ENCODE measurements at regions not wholly inside any gene's neighbourhood (a gene's known extent, or its start where the extent isn't known, plus 50 kb on each side); places are given as distances from the start of the nearest gene placed in this dataset.
"Not testable (repeated sequence)": the region's sequence is repeated elsewhere in the genome, so short reads cannot be mapped to it uniquely, and the experiment has no call there.

DNA sequence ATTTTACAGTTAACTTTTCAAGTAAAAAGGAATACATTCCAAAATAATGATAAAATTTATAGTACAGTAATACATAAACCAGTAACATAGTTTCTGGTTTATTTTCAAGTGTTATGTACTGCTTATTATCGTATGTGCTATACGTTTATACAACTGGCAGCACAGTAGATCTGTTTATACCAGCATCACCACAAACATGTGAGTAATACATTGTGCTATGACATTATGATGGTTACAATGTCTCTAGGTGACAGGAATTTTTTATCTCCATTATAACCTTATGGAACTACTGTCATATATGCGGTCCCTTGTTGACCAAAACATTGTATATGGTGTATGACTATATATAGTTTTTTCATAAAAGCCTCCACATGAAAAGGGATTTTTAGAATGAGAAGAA is 256.9 kb downstream of the ANKRD50 start:
- Mint-ChIP-seq H3K27ac (no peak overlapping the region), H3K36me3 (no peaks in the 10 kb centered on the region), H3K27me3 (no peaks in the 10 kb centered on the region), H3K4me1 (no peaks in the 10 kb centered on the region), H3K4me3 (no peak overlapping the region), H3K9me3 (peaks cover 0 to 5% (median 3%) of the 10 kb centered on the region in 3 donors)

DNA sequence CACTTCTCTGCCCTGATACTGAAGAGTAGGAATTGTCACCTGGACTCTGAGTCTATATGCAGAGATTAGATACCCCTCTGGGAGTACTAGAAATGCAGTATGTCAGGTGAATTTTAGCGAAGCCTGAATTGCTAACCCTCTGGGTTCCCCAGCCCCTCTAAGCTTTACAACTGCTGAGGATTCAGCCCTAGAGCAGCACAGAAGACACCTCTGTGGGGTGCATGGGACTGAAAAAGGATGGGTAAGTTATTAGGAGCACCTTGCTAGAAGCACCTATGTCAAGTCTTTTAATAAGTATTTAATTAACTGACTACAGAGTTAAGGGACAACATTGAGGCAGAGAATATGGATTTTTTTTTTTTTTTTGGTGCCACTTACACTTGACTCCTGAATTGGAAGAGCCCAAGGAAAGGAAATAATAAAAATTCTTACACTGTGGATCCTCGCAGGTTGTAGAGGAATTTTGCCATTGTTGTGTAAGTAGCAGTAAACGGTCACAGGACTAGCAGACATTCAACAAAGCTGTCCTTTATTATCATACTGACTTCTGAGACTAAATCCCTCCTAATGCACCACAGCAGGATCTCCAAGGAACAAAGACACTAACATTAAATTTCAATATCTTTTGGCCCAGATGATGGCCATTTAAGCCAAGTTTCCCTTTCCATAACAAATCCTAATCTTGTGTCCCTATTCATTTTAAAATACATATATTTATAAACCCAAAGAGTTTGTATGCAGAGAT is 253.2 kb downstream of the ANKRD50 start:
- Mint-ChIP-seq H3K4me3 (no peak overlapping the region), H3K4me1 (no peaks in the 10 kb centered on the region), H3K27ac (no peak overlapping the region), H3K36me3 (no peaks in the 10 kb centered on the region), H3K27me3 (no peaks in the 10 kb centered on the region), H3K9me3 (peaks cover 5 to 14% (median 6%) of the 10 kb centered on the region in 3 donors)

DNA sequence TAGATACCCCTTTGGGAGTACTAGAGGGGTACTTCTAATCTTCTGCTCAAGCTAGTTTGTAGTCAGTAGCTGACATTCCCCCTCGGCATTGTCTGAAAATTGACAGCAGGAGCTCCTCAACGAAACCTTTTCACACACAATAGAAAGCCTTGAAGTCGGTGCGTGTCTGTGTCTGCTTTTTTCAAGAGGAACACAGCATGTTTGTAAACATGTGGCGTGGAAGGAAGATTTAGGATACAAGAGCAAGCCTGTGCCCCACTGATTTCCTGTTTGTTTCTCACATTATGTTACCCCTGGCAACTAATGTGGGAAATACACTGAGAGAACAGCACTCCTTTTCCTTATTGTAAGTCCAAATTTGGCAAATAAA is 252.6 kb downstream of the ANKRD50 start:
- Mint-ChIP-seq H3K9me3 (peaks cover 5 to 17% (median 7%) of the 10 kb centered on the region in 3 donors), H3K4me1 (no peaks in the 10 kb centered on the region), H3K36me3 (no peaks in the 10 kb centered on the region), H3K4me3 (no peak overlapping the region), H3K27me3 (no peaks in the 10 kb centered on the region), H3K27ac (no peak overlapping the region)

DNA sequence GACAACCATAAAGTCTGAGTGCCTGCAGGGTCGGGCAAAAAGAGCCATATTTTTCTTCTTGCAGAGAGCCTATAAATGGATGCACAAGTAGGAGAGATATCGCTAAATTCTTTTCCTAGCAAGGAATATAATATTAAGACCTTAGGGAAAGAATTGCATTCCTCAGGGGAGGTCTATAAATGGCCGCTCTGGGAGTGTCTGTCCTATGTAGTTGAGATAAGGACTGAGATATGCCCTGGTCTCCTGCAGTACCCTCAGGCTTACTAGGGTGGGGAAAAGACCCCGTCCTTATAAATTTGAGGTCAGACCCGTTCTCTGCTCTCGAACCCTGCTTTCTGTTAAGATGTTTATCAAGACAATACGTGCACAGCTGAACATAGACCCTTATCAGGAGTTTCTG is 250.9 kb downstream of the ANKRD50 start:
- H3K4me1 Mint-ChIP-seq, H3K36me3 Mint-ChIP-seq, H3K4me3 Mint-ChIP-seq, H3K27me3 Mint-ChIP-seq: not testable (repeated sequence)
- H3K27ac Mint-ChIP-seq = peak overlapping the region in 1 of 3 donors; percentile 74
- H3K9me3 Mint-ChIP-seq = peaks cover 5 to 12% (median 7%) of the 10 kb centered on the region in 3 donors

DNA sequence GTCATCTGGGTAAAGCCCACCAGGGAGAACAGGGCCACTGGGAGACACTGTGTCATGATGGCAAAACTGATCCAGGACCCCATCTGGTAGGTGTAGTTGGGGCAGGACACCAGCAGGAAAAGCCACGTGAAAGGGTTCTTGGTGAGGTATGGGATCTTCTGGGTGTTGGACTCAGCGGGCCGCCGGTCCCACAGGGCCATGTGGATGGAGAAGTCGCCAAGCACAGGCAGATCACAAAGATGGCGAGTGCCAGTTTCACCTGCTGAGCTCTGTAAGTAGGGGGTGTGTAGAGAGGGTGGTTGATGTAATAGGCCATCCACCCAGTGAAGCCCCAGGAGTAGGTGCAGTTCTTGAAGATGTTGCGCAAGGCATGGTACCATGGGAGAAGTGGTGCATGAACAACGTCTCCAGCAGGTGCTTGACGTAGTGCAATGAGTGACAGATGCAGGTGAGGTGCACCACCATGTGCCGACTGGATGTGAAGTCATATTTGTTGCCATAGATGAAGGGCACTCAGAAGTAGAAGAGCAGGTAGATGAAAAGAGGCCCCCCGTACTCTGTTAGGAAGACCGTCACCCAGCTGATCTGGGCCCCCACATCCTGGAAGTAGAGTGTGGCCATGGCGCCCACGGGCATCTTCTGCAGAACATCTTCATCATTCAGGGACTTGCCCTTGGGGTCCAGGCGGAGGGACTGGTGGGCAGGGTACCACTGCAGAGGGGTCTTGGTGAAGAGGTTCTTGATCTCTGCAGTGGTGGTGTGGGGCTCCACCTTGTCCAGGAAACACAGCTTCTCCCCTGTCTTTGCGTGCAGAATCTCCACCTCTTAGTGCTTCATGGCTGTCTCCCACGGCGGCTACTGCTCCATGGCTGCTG is 249.3 kb downstream of the ANKRD50 start:
- H3K9me3 Mint-ChIP-seq = peaks cover 5 to 12% (median 7%) of the 10 kb centered on the region in 3 donors
- no peak overlapping the region for H3K27ac Mint-ChIP-seq
- H3K27me3 Mint-ChIP-seq = no peaks in the 10 kb centered on the region
- no peak overlapping the region for H3K4me3 Mint-ChIP-seq
- no peaks in the 10 kb centered on the region for H3K36me3 Mint-ChIP-seq
- no peaks in the 10 kb centered on the region for H3K4me1 Mint-ChIP-seq

DNA sequence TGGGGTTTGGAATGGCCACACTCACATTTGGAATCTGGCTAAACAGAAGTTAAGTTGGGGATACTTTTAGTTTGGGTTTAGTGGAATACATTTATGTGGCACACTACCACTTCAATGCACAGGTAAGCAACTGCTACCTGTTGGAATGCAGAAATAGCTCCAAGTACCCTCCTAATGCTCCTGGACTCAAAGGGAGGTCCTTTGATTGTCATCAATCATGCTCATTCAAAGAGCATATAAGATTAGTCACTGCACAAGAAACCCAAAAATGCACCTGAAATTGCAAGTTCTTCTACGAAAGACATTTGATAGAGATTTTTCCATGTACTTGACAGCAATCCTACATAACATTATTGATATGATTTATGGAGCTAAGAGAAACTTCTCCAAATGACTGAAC is 247.7 kb downstream of the ANKRD50 start:
- Mint-ChIP-seq H3K4me3 (no peak overlapping the region), H3K9me3 (peaks cover 5 to 12% (median 8%) of the 10 kb centered on the region in 3 donors), H3K36me3 (no peaks in the 10 kb centered on the region), H3K27me3 (no peaks in the 10 kb centered on the region), H3K4me1 (no peaks in the 10 kb centered on the region), H3K27ac (no peak overlapping the region)

DNA sequence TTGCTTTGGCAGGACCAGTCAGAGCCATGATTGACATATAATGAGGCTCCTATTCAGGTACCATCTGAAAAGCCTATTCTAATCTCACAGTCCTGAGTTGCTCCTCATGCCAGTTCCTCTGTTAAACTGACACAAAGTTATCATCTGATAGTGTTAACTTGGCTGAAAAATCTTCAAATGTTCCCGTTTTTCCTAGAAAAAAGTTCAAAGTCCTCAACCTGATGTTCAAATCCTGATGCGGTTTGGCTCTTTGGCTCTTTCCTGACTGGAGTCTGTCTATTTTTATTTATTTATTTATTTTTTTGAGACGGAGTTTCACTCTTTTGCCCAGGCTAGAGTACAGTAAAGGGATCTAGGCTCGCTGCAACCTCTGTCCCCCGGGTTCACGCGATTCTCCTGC is 244.2 kb downstream of the ANKRD50 start:
- H3K27me3 Mint-ChIP-seq = no peaks in the 10 kb centered on the region
- H3K4me1 Mint-ChIP-seq = no peaks in the 10 kb centered on the region
- H3K4me3 Mint-ChIP-seq = no peak overlapping the region
- H3K36me3 Mint-ChIP-seq = no peaks in the 10 kb centered on the region
- no peak overlapping the region for H3K27ac Mint-ChIP-seq
- H3K9me3 Mint-ChIP-seq = peaks cover 2 to 8% (median 3%) of the 10 kb centered on the region in 3 donors

DNA sequence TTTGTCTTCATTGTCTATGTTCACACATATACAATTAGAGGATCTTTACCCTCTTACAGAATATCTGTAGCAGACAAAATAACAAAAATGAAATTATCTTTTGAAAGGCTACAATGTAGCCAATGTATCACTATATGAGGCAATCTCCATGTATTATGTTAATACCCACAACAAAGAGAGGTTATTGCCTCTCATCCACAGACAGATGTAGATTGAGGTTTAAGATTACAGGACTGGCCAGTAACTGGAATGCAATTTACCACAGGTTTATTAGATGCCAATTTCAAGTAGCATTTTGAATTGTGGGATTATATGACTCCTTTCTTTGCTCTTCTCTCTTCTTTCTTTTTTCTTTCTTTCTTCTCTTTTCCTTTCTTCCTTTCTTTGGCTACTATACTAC is 242.6 kb downstream of the ANKRD50 start:
- Mint-ChIP-seq H3K4me1 (no peaks in the 10 kb centered on the region), H3K4me3 (no peak overlapping the region), H3K9me3 (peaks cover 0 to 7% (median 4%) of the 10 kb centered on the region in 3 donors), H3K27me3 (no peaks in the 10 kb centered on the region), H3K27ac (no peak overlapping the region), H3K36me3 (no peaks in the 10 kb centered on the region)

DNA sequence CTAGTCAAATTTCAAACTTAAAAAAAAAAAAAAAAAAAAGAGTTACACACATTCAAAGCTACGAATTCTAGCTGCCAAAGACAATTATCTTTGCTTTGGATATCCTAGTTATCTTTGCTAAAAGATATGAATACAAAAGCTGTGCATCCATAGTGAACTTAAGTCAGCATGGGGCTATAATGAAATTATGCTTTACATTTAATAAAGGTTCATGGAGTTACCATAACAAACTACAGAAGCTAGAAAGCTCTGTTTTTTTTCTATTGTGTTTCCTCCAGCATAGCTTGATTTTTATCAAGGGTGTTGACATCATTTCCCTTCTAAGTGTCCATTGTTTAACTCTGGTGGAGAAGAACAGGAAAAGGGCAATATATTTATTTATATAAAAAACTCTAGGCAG is 234.1 kb downstream of the ANKRD50 start:
- Mint-ChIP-seq H3K9me3 (peaks cover 0 to 4% (median 0%) of the 10 kb centered on the region in 3 donors), H3K27me3 (no peaks in the 10 kb centered on the region), H3K36me3 (no peaks in the 10 kb centered on the region), H3K27ac (no peak overlapping the region), H3K4me3 (no peak overlapping the region), H3K4me1 (no peaks in the 10 kb centered on the region)

DNA sequence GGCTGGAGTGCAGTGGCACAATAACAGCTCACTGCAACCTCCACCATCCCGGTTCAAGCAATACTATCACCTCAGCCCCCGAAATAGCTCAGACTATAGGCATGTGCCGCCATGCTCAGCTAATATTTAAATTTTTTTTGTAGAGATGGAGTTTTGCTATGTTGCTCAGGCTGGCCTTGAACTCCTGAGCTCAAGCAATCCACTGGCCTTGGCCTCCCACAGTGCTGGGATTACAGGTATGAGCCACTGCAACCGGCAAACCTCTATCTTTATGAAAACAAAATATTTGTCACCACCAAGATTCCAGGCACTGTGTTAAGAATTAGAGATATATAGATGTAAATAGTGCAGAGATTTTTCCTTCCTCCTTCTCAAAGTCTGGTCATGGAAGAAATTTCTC is 232.5 kb downstream of the ANKRD50 start:
- Mint-ChIP-seq H3K9me3 (peaks cover 0 to under 1% (median 0%) of the 10 kb centered on the region in 3 donors), H3K4me1 (no peaks in the 10 kb centered on the region), H3K27ac (no peak overlapping the region), H3K4me3 (no peak overlapping the region), H3K36me3 (no peaks in the 10 kb centered on the region), H3K27me3 (no peaks in the 10 kb centered on the region)

DNA sequence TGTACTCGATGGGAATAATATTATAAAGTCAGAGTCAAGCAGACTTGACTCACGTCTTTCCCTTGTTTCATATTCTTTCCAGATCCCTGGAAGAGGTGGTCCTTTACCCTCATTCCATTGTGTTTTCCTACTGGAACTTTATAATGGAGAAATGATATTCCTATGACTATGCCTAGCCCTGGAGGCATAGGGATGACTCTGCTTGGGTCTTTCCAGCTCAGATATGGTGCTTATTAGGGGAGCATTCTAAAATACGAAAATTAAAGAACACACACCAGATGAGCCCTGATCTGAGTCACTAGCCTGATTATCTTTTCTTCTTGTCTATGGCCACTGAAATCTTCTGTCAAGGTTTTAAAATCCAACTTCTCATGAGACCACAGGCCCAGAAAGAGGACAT is 231.4 kb downstream of the ANKRD50 start:
- Mint-ChIP-seq H3K9me3 (no peaks in the 10 kb centered on the region), H3K27me3 (no peaks in the 10 kb centered on the region), H3K4me1 (no peaks in the 10 kb centered on the region), H3K27ac (no peak overlapping the region), H3K36me3 (no peaks in the 10 kb centered on the region), H3K4me3 (no peak overlapping the region)

DNA sequence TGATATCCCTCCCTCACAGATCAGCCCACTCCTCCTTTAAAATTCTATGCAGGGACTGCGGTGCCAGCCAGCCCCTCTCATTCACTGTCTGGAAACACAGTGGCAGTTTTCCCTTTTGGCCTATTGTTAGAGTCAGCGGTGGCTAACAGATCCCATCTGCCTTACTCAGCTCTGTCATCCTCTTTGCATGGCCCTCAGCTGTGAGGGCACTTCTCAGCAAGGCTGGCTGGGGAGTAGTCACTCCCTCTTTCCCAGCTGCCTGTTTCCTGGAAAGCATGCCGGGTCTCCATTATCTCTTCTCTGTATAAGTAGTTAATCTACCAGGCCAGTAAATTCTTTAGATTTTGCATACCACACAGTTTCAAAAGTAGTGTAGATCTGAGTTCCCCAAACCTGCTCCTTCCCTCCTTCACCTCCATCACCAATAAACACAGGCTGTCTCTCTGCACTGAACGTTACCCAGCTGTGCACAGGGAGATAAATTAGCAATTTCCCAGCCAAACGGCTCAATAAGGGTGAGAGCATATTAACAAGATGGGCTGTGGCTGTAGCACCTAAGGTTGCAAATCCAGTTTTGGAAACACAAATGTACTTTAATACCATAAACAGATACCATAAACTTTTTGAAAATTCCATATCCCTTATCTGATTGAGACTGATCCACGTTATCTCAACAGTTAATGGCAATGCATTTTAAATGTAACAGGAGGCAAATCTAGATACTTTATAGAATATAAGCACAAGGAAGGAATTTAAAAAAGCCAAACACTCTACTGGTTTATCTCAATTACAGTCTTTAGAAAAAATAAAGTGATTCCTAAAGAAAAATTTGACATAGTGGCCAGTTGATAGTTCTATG is 229.3 kb downstream of the ANKRD50 start:
- Mint-ChIP-seq H3K4me1 (no peaks in the 10 kb centered on the region), H3K27ac (no peak overlapping the region), H3K9me3 (peaks cover 0 to 2% (median 1%) of the 10 kb centered on the region in 3 donors), H3K4me3 (no peak overlapping the region), H3K27me3 (no peaks in the 10 kb centered on the region), H3K36me3 (no peaks in the 10 kb centered on the region)

DNA sequence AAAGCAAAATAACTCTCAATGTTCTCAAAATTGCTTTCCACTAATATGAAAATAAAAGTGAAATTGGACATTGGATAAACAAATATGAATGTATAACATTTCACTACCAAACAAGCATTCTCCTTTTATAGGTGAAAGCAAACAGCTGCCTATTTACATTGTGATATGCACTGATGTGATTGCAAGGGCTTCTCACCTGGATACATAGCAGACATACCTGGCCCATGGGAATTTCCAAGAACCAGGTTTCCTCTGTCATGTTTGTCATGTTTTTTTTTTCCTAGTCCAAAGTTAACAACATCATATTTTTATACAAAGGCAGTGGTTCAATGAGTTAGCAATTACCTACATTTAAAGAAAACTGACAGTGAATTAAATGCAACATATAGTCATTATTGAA is 228.5 kb downstream of the ANKRD50 start:
- Mint-ChIP-seq H3K9me3 (peaks cover 0 to 2% (median 1%) of the 10 kb centered on the region in 3 donors), H3K27me3 (no peaks in the 10 kb centered on the region), H3K27ac (no peak overlapping the region), H3K36me3 (no peaks in the 10 kb centered on the region), H3K4me1 (no peaks in the 10 kb centered on the region), H3K4me3 (no peak overlapping the region)

DNA sequence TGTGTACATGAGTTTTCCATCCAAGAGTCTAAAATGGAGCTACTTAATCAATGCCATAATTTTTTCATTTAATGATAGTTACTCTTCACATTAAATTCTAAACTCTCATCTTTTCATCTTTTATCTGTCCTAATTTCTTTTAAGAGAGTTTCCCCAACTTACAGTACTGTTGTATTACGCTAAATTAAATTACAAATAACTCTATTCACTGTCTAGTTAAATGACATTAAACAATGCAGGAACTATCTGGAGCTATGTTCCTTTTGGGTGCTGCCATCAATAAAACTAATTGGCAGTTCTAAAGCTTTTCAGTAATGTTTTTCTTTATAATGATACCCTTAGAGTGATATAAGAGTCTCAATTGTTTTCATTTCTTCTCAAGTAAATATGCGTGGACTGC is 227.6 kb downstream of the ANKRD50 start:
- peaks cover 0 to 2% (median 1%) of the 10 kb centered on the region in 3 donors for H3K9me3 Mint-ChIP-seq
- H3K27me3 Mint-ChIP-seq = no peaks in the 10 kb centered on the region
- no peaks in the 10 kb centered on the region for H3K4me1 Mint-ChIP-seq
- no peaks in the 10 kb centered on the region for H3K36me3 Mint-ChIP-seq
- H3K4me3 Mint-ChIP-seq = no peak overlapping the region
- H3K27ac Mint-ChIP-seq = no peak overlapping the region

DNA sequence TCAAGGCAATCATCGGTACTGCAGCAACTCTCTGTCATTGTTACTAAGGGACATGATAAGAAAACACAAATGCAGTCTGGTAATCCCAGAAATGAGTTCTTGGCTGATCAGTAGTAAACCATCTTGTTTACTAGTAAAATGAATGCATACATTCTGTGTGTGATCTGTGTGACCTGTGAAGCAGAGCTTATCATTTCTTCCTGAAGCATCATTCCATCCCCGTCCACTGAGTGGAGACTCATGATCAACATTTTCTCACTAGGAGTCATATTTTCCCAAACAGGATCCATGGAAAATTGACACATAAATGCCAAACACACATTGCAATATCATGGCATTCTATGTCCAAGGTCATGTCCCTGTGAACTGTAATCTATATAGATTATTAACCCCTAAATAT is 226.1 kb downstream of the ANKRD50 start:
- Mint-ChIP-seq H3K36me3 (no peaks in the 10 kb centered on the region), H3K4me3 (no peak overlapping the region), H3K27me3 (no peaks in the 10 kb centered on the region), H3K9me3 (peaks cover 0 to 2% (median 1%) of the 10 kb centered on the region in 3 donors), H3K27ac (no peak overlapping the region), H3K4me1 (no peaks in the 10 kb centered on the region)

Data from IgD-negative memory B cell (primary cell).